ENCODE measurements at regions not wholly inside any gene's neighbourhood (a gene's known extent, or its start where the extent isn't known, plus 50 kb on each side); places are given as distances from the start of the nearest gene placed in this dataset.
"Not testable (repeated sequence)": the region's sequence is repeated elsewhere in the genome, so short reads cannot be mapped to it uniquely, and the experiment has no call there.

DNA sequence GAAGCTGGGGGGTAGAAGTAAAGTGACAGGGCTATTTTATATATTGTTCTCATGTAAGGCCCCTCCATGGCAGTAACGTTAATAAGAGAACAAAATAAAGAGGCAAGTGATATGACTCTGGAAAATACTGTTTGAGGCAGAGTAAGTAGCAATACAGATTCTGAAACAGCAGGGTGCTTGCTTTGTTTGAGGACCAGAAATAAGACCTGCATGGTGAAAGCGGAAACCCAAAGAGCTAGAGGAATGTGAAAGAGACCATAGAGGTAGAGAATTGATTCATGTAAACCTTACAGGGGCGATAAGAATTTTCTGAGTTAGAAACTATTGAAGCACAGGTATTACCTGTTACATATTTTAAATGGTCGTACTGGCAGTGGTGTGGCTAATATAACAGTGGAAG is 1517.1 kb downstream of the SI start:
- H3K27me3 Mint-ChIP-seq = no peaks in the 10 kb centered on the region
- H3K9me3 Mint-ChIP-seq = peaks cover 0 to 3% (median 0%) of the 10 kb centered on the region in 11 donors
- H3K4me3 ChIP-seq (ENCODE audit: low read length) = no peak overlapping the region
- no peaks in the 10 kb centered on the region for H3K36me3 ChIP-seq (ENCODE audit: control insufficient read depth in 2 of 3, insufficient read depth in 3 of 3, low read length in 3 of 3)
- ATAC-seq (no peak), DNase-seq (no peak)
- H3K4me3 Mint-ChIP-seq = no peak overlapping the region
- no peak overlapping the region for H3K27ac Mint-ChIP-seq
- H3K36me3 Mint-ChIP-seq = no peaks in the 10 kb centered on the region
- H3K4me1 ChIP-seq (ENCODE audit: control insufficient read depth in 2 of 2, insufficient read depth in 2 of 2, low read length in 2 of 2) = no peaks in the 10 kb centered on the region
- no peaks in the 10 kb centered on the region for H3K9me3 ChIP-seq (ENCODE audit: control insufficient read depth in 2 of 3, low read length in 3 of 3)
- intact Hi-C loops (cut with micrococcal nuclease) = no loop called here
- POLR2A ChIA-PET = no interaction called here
- no peak overlapping the region for H3K27ac ChIP-seq (ENCODE audit: low read depth, low read length)
- H3K4me1 Mint-ChIP-seq = no peaks in the 10 kb centered on the region
- H3K27me3 ChIP-seq (ENCODE audit: control insufficient read depth in 2 of 2, insufficient read depth in 2 of 2, low read length in 2 of 2) = no peaks in the 10 kb centered on the region
- CTCF ChIA-PET = no interaction called here

- H3K36me3 ChIP-seq (ENCODE audit: control insufficient read depth in 2 of 3, insufficient read depth in 3 of 3, low read length in 3 of 3) = no peaks in the 10 kb centered on the region
- H3K9me3 ChIP-seq (ENCODE audit: control insufficient read depth in 2 of 3, low read length in 3 of 3) = no peaks in the 10 kb centered on the region
- ChIA-PET CTCF (no interaction called here), POLR2A (no interaction called here)
- no peaks in the 10 kb centered on the region for H3K27me3 ChIP-seq (ENCODE audit: control insufficient read depth in 2 of 2, insufficient read depth in 2 of 2, low read length in 2 of 2)
- peaks cover 0 to 3% (median 0%) of the 10 kb centered on the region in 11 donors for H3K9me3 Mint-ChIP-seq
- no peaks in the 10 kb centered on the region for H3K27me3 Mint-ChIP-seq
- DNase-seq (no peak), ATAC-seq (no peak)
- H3K4me1 ChIP-seq (ENCODE audit: control insufficient read depth in 2 of 2, insufficient read depth in 2 of 2, low read length in 2 of 2) = no peaks in the 10 kb centered on the region
- no peak overlapping the region for H3K27ac Mint-ChIP-seq
- intact Hi-C loops (cut with micrococcal nuclease) = no loop called here
- no peaks in the 10 kb centered on the region for H3K4me1 Mint-ChIP-seq
- H3K4me3 ChIP-seq (ENCODE audit: low read length) = no peak overlapping the region
- H3K4me3 Mint-ChIP-seq = no peak overlapping the region
- H3K27ac ChIP-seq (ENCODE audit: low read depth, low read length) = no peak overlapping the region
- no peaks in the 10 kb centered on the region for H3K36me3 Mint-ChIP-seq
These were observed 1517.8 kb downstream of the SI start for GRCh38 chr3:163560459-163560858.

DNA sequence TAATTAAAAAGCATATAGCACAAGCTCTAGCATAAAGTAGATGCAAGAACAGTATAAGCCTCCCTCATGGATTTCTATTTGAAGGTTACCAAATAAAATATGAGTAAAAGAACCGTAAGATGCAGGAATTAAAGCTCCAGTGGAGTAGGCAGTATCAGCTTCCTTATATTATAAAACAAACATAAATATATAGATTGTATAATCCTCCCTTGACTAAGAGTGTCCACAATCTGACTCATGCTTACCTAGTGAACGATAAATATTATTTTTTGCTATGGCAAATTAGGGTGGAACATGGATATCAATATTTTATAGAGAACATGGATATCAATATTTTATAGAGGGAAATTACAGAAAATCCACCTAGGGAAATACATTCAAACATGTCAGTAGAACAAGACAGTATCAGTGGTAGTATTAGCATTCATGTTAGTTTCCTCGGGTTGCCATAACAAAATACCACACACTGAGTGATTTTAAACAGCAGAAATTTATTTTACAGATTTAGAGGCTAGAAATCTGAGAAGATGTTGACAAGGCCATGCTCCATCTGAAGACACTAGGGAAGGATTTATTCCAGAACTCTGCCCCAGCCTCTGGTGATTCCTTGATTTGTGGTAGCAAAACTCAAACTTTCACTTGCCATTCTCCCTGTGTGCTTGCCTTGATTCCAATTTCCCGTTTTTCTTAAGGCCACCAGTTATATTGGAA is 1521.3 kb downstream of the SI start:
- H3K27ac Mint-ChIP-seq = no peak overlapping the region
- Histone ChIP-seq H3K4me3 (ENCODE audit: low read length) (no peak overlapping the region), H3K27ac (ENCODE audit: low read depth, low read length) (no peak overlapping the region), H3K9me3 (ENCODE audit: control insufficient read depth in 2 of 3, low read length in 3 of 3) (no peaks in the 10 kb centered on the region), H3K27me3 (ENCODE audit: control insufficient read depth in 2 of 2, insufficient read depth in 2 of 2, low read length in 2 of 2) (no peaks in the 10 kb centered on the region), H3K36me3 (ENCODE audit: control insufficient read depth in 2 of 3, insufficient read depth in 3 of 3, low read length in 3 of 3) (no peaks in the 10 kb centered on the region), H3K4me1 (ENCODE audit: control insufficient read depth in 2 of 2, insufficient read depth in 2 of 2, low read length in 2 of 2) (no peaks in the 10 kb centered on the region)
- POLR2A ChIA-PET = no interaction called here
- no peaks in the 10 kb centered on the region for H3K27me3 Mint-ChIP-seq
- intact Hi-C loops (cut with micrococcal nuclease) = no loop called here
- H3K9me3 Mint-ChIP-seq = peaks cover 0 to 7% (median 0%) of the 10 kb centered on the region in 11 donors
- CTCF ChIA-PET = no interaction called here
- H3K4me3 Mint-ChIP-seq = no peak overlapping the region
- ATAC-seq (no peak), DNase-seq (no peak)
- H3K36me3 Mint-ChIP-seq = peaks cover 0 to 5% (median 0%) of the 10 kb centered on the region in 5 donors
- H3K4me1 Mint-ChIP-seq = no peaks in the 10 kb centered on the region

GRCh38 chr3:163555918-163556317 is 1522.4 kb downstream of the SI start:
- no peaks in the 10 kb centered on the region for H3K27me3 ChIP-seq (ENCODE audit: control insufficient read depth in 2 of 2, insufficient read depth in 2 of 2, low read length in 2 of 2)
- Mint-ChIP-seq H3K4me1 (no peaks in the 10 kb centered on the region), H3K4me3 (no peak overlapping the region), H3K36me3 (peaks cover 0 to 5% (median 0%) of the 10 kb centered on the region in 5 donors), H3K9me3 (peaks cover 0 to 9% (median 4%) of the 10 kb centered on the region in 11 donors), H3K27ac (no peak overlapping the region), H3K27me3 (no peaks in the 10 kb centered on the region)
- no peaks in the 10 kb centered on the region for H3K9me3 ChIP-seq (ENCODE audit: control insufficient read depth in 2 of 3, low read length in 3 of 3)
- intact Hi-C loops (cut with micrococcal nuclease) = no loop called here
- no peaks in the 10 kb centered on the region for H3K4me1 ChIP-seq (ENCODE audit: control insufficient read depth in 2 of 2, insufficient read depth in 2 of 2, low read length in 2 of 2)
- ATAC-seq (no peak), DNase-seq (no peak)
- no peak overlapping the region for H3K4me3 ChIP-seq (ENCODE audit: low read length)
- CTCF ChIA-PET = no interaction called here
- H3K27ac ChIP-seq (ENCODE audit: low read depth, low read length) = no peak overlapping the region
- POLR2A ChIA-PET = no interaction called here
- H3K36me3 ChIP-seq (ENCODE audit: control insufficient read depth in 2 of 3, insufficient read depth in 3 of 3, low read length in 3 of 3) = no peaks in the 10 kb centered on the region

DNA sequence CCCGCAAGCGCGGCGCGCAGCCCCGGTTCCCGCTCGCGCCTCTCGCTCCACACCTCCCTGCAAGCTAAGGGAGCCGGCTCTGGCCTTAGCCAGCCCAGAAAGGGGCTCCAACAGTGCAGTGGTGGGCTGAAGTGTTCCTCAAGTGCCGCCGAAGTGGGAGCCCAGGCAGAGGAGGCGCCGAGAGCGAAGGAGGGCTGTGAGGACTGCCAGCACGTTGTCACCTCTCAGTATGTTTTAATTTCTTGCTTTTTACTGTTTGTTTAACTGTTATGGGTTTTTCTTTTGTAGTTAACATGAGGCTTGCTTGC is 1525.7 kb downstream of the SI start:
- no peaks in the 10 kb centered on the region for H3K4me1 ChIP-seq (ENCODE audit: control insufficient read depth in 2 of 2, insufficient read depth in 2 of 2, low read length in 2 of 2)
- Mint-ChIP-seq H3K9me3 (peaks cover 0 to 20% (median 5%) of the 10 kb centered on the region in 11 donors), H3K27ac (no peak overlapping the region), H3K4me1 (no peaks in the 10 kb centered on the region), H3K36me3 (peaks cover 0 to 5% (median 0%) of the 10 kb centered on the region in 5 donors), H3K27me3 (no peaks in the 10 kb centered on the region), H3K4me3 (no peak overlapping the region)
- H3K9me3 ChIP-seq (ENCODE audit: control insufficient read depth in 2 of 3, low read length in 3 of 3) = no peaks in the 10 kb centered on the region
- no peaks in the 10 kb centered on the region for H3K27me3 ChIP-seq (ENCODE audit: control insufficient read depth in 2 of 2, insufficient read depth in 2 of 2, low read length in 2 of 2)
- no peak overlapping the region for H3K4me3 ChIP-seq (ENCODE audit: low read length)
- no peaks in the 10 kb centered on the region for H3K36me3 ChIP-seq (ENCODE audit: control insufficient read depth in 2 of 3, insufficient read depth in 3 of 3, low read length in 3 of 3)
- intact Hi-C loops (cut with micrococcal nuclease) = no loop called here
- ATAC-seq = no peak
- ChIA-PET POLR2A (no interaction called here), CTCF (no interaction called here)
- H3K27ac ChIP-seq (ENCODE audit: low read depth, low read length) = no peak overlapping the region
- no peak for DNase-seq

DNA sequence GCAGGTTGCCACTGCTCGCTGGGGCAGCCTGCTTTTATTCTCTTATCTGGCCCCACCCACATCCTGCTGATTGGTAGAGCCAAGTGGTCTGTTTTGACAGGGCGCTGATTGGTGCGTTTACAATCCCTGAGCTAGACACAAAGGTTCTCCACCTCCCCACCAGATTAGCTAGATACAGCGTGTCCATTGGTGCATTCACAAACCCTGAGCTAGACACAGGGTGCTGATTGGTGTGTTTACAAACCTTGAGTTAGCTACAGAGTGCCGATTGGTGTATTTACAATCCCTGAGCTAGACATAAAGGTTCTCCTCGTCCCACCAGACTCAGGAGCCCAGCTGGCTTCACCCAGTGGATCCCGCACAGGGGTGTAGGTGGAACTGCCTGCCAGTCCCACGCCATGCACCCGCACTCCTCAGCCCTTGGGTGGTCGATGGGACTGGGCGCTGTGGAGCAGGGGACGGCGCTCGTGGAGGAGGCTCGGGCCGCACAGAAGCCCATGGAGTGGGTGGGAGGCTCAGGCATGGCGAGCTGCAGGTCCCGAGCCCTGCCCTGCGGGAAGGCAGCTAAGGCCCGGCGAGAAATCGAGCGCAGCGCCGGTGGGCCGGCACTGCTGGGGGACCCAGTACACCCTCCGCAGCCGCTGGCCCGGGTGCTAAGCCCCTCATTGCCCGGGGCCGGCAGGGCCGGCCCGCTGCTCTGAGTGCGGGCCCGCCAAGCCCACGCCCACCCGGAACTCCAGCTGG is 1526.2 kb downstream of the SI start:
- H3K27me3 Mint-ChIP-seq; H3K27ac ChIP-seq (ENCODE audit: low read depth, low read length); DNase-seq; intact Hi-C loops (cut with micrococcal nuclease); H3K27ac Mint-ChIP-seq; H3K27me3 ChIP-seq (ENCODE audit: control insufficient read depth in 2 of 2, insufficient read depth in 2 of 2, low read length in 2 of 2); H3K36me3 Mint-ChIP-seq; H3K9me3 ChIP-seq (ENCODE audit: control insufficient read depth in 2 of 3, low read length in 3 of 3); CTCF ChIA-PET; H3K4me3 Mint-ChIP-seq; ATAC-seq; H3K4me1 ChIP-seq (ENCODE audit: control insufficient read depth in 2 of 2, insufficient read depth in 2 of 2, low read length in 2 of 2); H3K4me3 ChIP-seq (ENCODE audit: low read length); POLR2A ChIA-PET; H3K36me3 ChIP-seq (ENCODE audit: control insufficient read depth in 2 of 3, insufficient read depth in 3 of 3, low read length in 3 of 3); H3K4me1 Mint-ChIP-seq: not testable (repeated sequence)
- H3K9me3 Mint-ChIP-seq = peaks cover 0 to 20% (median 5%) of the 10 kb centered on the region in 11 donors

DNA sequence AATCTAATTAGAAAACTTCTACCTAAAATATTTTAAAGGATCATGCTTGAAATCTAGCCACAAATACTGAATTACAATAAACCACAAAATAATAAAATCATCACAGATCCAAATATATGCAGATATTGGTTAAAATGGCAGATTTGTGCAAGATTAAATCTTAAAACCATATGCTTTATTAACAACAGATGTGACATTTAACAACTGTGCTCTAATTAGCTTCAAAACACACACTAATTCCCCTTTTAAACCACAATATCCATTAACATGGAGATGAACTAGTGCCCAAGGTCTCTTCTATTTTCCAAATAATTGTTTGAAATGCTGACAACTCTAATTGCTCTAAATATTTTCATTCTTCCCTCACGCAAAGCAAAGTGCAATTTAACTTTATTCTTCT is 1530.3 kb downstream of the SI start:
- no peaks in the 10 kb centered on the region for H3K4me1 ChIP-seq (ENCODE audit: control insufficient read depth in 2 of 2, insufficient read depth in 2 of 2, low read length in 2 of 2)
- no peaks in the 10 kb centered on the region for H3K36me3 ChIP-seq (ENCODE audit: control insufficient read depth in 2 of 3, insufficient read depth in 3 of 3, low read length in 3 of 3)
- CTCF ChIA-PET = no interaction called here
- H3K27ac ChIP-seq (ENCODE audit: low read depth, low read length) = no peak overlapping the region
- Mint-ChIP-seq H3K4me1 (no peaks in the 10 kb centered on the region), H3K27ac (no peak overlapping the region), H3K9me3 (peaks cover 0 to 20% (median 2%) of the 10 kb centered on the region in 11 donors), H3K36me3 (no peaks in the 10 kb centered on the region), H3K4me3 (no peak overlapping the region), H3K27me3 (no peaks in the 10 kb centered on the region)
- intact Hi-C loops (cut with micrococcal nuclease) = no loop called here
- no peaks in the 10 kb centered on the region for H3K27me3 ChIP-seq (ENCODE audit: control insufficient read depth in 2 of 2, insufficient read depth in 2 of 2, low read length in 2 of 2)
- ATAC-seq (no peak), DNase-seq (no peak)
- H3K9me3 ChIP-seq (ENCODE audit: control insufficient read depth in 2 of 3, low read length in 3 of 3) = no peaks in the 10 kb centered on the region
- POLR2A ChIA-PET = no interaction called here
- no peak overlapping the region for H3K4me3 ChIP-seq (ENCODE audit: low read length)

Data from naive thymus-derived CD4-positive, alpha-beta T cell (primary cell).